AG09319 (cell line): ENCODE measurements at regions not wholly inside any gene's neighbourhood (a gene's known extent, or its start where the extent isn't known, plus 50 kb on each side); places are given as distances from the start of the nearest gene placed in this dataset.

Source experiments
- DNase-seq: peaks from one replicate; pipeline ENCODE4 v3.0.0-alpha.2; 2010; ENCODE audit warnings: low read depth; ENCODE audit errors: extremely low read depth
- TF ChIP-seq, protein P1 (sequence below): IDR thresholded peaks from 2 replicates; pipeline ENCODE4 v1.5.1; 2011; ENCODE audit warnings: low read depth, mild to moderate bottlenecking, inconsistent platforms, low read length, moderate library complexity

DNA sequence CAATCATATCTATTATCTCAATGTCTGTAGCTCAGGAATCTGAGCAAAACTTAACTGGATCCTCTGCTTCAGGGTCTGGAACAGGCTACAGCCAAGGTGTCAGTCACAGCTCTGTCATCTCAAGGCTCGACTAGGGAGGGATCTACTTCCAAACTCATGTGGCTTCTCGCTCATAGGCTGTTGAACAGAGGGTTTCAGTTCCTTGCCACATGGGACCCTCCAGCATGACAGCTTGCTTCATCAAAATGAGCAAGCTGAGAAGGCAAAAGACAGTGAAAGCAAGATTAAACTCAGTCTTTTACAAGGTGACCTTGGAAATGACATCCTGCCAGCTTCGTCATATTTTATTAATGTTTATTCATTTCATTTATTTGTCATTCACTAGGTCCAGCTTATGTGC, 111.7 kb downstream of the GADD45G start:
- no peak for DNase-seq
- TF ChIP-seq, protein P1, sequence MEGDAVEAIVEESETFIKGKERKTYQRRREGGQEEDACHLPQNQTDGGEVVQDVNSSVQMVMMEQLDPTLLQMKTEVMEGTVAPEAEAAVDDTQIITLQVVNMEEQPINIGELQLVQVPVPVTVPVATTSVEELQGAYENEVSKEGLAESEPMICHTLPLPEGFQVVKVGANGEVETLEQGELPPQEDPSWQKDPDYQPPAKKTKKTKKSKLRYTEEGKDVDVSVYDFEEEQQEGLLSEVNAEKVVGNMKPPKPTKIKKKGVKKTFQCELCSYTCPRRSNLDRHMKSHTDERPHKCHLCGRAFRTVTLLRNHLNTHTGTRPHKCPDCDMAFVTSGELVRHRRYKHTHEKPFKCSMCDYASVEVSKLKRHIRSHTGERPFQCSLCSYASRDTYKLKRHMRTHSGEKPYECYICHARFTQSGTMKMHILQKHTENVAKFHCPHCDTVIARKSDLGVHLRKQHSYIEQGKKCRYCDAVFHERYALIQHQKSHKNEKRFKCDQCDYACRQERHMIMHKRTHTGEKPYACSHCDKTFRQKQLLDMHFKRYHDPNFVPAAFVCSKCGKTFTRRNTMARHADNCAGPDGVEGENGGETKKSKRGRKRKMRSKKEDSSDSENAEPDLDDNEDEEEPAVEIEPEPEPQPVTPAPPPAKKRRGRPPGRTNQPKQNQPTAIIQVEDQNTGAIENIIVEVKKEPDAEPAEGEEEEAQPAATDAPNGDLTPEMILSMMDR = no peak

DNA sequence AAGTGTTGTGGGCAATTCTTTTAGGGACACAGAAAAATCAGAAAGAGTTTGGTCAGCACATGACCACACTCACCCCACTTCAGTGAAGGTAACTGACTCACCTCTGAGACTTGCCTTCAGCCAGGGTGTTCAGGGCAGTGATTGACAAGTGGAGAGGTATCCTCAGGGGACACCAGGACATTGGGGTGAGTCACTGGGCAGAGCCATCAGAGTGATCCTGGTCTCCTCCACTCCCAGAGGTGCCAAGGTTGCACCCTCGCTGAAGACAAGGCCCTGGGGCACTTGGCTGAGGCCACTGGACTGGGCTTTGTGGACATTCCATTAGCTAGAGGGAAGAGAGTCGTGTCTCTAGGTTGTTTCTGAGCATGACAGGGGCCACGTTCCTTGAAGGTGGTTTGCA, 113.4 kb downstream of the GADD45G start:
- TF ChIP-seq, protein P1 = no peak
- no peak for DNase-seq

DNA sequence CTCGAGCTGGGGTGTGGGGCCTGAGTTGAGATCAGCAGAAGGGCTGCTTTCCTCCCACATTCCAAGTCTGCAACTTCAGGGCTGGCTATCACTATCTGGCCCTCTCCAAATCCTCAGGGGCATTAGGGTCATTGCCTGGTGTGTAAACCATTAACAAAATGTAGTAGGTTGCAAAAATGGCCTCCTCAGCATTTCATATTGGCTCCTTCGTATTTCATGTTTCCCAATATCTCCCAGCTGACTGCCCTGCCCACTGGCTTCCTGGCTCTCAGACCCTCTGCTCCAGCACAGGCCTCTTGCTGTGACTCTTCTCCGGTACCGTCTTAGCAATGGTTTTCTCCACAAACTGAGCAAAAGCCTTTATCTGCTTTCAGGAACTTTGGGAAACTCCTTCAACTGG, 113.8 kb downstream of the GADD45G start:
- TF ChIP-seq, protein P1 = no peak
- no peak for DNase-seq

DNA sequence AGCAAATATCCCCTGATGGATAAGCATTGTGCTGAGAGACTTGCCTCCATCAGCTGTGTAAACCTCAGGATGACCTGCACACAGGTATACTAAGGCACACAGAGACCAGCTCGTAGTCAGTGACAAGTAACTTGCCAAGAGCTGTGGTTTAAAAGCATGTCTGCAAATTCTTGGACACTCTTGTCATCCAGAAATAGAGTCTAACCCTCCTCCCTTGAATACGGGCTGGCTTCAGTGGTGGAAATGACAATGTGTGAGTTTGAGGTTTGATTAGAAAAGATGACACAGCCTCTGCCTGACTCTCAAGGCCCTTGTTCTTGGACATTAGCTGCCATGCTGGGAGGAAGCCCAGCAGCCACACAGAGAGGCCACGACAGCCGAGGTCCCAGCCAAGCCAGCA, 114.4 kb downstream of the GADD45G start:
- no peak for DNase-seq
- TF ChIP-seq, protein P1 = no peak

DNA sequence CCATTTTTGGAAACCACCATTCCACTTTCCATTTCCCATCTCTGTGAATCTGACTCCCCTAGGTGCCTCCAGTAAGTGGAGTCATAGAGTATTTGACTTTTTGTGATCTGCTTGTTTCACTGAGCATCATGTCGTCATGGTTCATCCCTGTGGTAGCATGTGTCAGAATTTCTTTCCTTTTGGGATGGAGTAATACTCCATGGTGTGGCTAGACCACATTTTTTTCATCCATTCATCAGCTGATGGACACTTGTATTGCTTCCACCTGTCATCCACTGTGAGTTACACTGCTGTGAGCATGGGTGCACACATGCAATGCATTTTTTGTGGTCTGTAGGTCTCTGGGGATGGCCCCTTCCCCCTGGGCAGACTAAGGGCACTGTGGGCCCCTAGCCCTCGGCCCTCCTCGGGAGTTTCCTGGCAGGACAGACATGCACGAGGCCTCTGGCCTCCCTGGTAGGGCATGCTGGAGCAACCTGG, 115.9 kb downstream of the GADD45G start:
- no peak for DNase-seq
- TF ChIP-seq, protein P1 = no peak

DNA sequence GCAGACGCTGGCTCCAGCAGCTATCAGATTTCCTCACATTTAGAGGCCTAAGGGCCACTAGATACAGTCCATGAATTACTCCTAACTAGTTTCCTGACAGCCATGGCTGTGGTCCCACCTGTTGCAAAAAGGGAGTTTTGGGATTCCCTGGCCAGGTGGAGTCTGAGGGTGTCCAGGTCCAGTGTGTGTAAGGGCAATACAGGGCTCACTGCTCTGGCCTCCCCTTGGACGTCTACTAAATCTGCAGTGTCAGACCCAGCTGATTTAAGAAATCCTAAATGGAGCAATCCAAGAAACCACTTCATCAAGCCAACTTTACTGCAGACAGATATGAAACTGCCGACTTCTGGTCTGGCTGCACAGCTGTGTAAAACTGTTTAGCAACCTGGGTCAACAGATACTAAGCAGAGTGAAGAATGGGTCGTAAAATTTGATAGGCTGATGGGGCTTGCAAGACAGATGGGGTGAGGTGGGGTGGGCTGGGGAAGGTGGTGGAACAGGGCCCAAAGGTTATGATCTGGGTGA, 116.4 kb downstream of the GADD45G start:
- DNase-seq = no peak
- TF ChIP-seq, protein P1 = no peak

DNA sequence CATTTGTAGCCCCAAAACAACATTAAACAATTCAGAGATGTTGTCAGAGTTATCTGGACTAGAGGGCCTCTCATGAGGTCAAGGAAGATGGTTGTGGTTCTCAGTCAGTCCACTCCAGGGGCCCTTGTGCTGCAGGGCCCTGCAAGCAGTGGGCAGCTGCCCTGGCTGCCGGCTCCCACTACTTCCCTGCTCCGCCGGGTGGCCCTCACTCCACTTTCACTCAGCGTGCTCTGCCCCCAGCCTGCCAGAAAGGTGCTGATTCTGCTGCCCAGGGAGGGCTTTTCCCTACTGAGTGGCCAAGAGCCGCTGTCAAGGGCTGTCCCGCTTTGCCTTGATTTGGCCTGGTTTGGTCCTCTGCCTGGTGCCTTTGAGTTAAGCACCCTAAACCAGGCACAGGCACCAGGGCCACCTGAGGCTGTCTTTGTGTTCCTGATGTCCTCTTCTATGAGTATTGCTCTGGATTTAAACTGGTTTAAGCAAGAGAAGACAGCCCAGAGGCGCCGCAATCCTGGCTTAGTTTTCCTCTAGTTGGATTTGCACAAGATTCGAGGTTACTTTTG, 117.2 kb downstream of the GADD45G start:
- TF ChIP-seq, protein P1 = no peak
- DNase-seq = no peak
